GM23338 (cell line): ENCODE measurements at regions not wholly inside any gene's neighbourhood (a gene's known extent, or its start where the extent isn't known, plus 50 kb on each side); places are given as distances from the start of the nearest gene placed in this dataset.

Source experiments
- ATAC-seq: fragments of 200-7000 bp; cut with Tn5 transposase; 3 replicates; pipeline ENCODE4 v1.9.1; 2020
- DNase-seq: peaks from one replicate; pipeline ENCODE4 v3.0.0-alpha.2; 2015; ENCODE audit warnings: low spot score
- H2AFZ ChIP-seq: fragments of 200-600 bp; sonication (generic); 2 replicates; pipeline ENCODE4 v1.8.0; 2016; ENCODE audit warnings: antibody characterized with exemption, mild to moderate bottlenecking, moderate library complexity
- H3F3A ChIP-seq: fragments of 200-600 bp; sonication (generic); replicated peaks from 2 replicates; pipeline ENCODE4 v1.8.0; 2017; ENCODE audit warnings: antibody characterized with exemption, mixed run types, low read depth
- H3K27ac ChIP-seq: fragments of 200-600 bp; sonication (generic); 2 replicates; pipeline ENCODE4 v1.6.1; 2016; ENCODE audit warnings: low read depth
- H3K27me3 ChIP-seq: fragments of 200-600 bp; sonication (generic); 2 replicates; pipeline ENCODE4 v1.8.0; 2016; ENCODE audit warnings: mild to moderate bottlenecking, mixed run types, moderate library complexity; ENCODE audit not compliant: insufficient read depth
- H3K36me3 ChIP-seq: fragments of 200-600 bp; sonication (generic); 2 replicates; pipeline ENCODE4 v1.8.0; 2016; ENCODE audit warnings: mild to moderate bottlenecking; ENCODE audit not compliant: insufficient read depth
- H3K4me1 ChIP-seq: fragments of 200-600 bp; sonication (generic); 2 replicates; pipeline ENCODE4 v1.8.0; 2016; ENCODE audit warnings: mild to moderate bottlenecking, moderate library complexity; ENCODE audit not compliant: insufficient read depth
- H3K4me2 ChIP-seq: fragments of 200-600 bp; sonication (generic); 2 replicates; pipeline ENCODE4 v1.7.1; 2017; ENCODE audit warnings: mixed run types
- H3K4me3 ChIP-seq: fragments of 200-600 bp; sonication (generic); 2 replicates; pipeline ENCODE4 v1.6.1; 2016; ENCODE audit warnings: mixed run types
- H3K79me2 ChIP-seq: fragments of 200-600 bp; sonication (generic); replicated peaks from 2 replicates; pipeline ENCODE4 v1.8.0; 2017; ENCODE audit warnings: mild to moderate bottlenecking; ENCODE audit not compliant: insufficient read depth
- H3K9me2 ChIP-seq: fragments of 200-600 bp; sonication (generic); 2 replicates; pipeline ENCODE4 v1.8.0; 2017; ENCODE audit not compliant: insufficient read depth
- H4K20me1 ChIP-seq: fragments of 200-600 bp; sonication (generic); replicated peaks from 2 replicates; pipeline ENCODE4 v1.8.0; 2017; ENCODE audit warnings: mild to moderate bottlenecking; ENCODE audit not compliant: insufficient read depth
- H3K27ac Mint-ChIP-seq: 2 replicates; pipeline ENCODE4 v1.8.0; 2020; ENCODE audit warnings: inconsistent platforms, mild to moderate bottlenecking, moderate library complexity, mixed read lengths
- H3K27me3 Mint-ChIP-seq: 3 replicates; pipeline ENCODE4 v1.8.0; 2022; ENCODE audit warnings: low read depth, mild to moderate bottlenecking, moderate library complexity, mixed read lengths, inconsistent platforms; ENCODE audit not compliant: insufficient read depth, poor library complexity
- H3K36me3 Mint-ChIP-seq: 3 replicates; pipeline ENCODE4 v1.8.0; 2021; ENCODE audit warnings: low read depth, mild to moderate bottlenecking, inconsistent platforms, moderate library complexity, mixed read lengths
- H3K4me1 Mint-ChIP-seq: 3 replicates; pipeline ENCODE4 v1.8.0; 2020; ENCODE audit warnings: mild to moderate bottlenecking, inconsistent platforms, mixed read lengths
- H3K4me3 Mint-ChIP-seq: 3 replicates; pipeline ENCODE4 v1.8.0; 2021; ENCODE audit warnings: moderate library complexity, mild to moderate bottlenecking, inconsistent platforms, mixed read lengths
- H3K9me3 Mint-ChIP-seq: 3 replicates; pipeline ENCODE4 v1.8.0; 2020; ENCODE audit warnings: moderate library complexity, mild to moderate bottlenecking, inconsistent platforms, mixed read lengths
- CREB1 ChIP-seq: fragments of 250-450 bp; sonication (Bioruptor Pico); IDR thresholded peaks from 2 replicates; pipeline ENCODE4 v1.5.0; 2020; ENCODE audit warnings: low read depth, mild to moderate bottlenecking, moderate library complexity
- CTCF ChIP-seq, 2 experiments: fragments of 200-600 bp in 1 of 2; sonication (generic) in 1 of 2; conservative IDR thresholded peaks; 2 replicates each; pipeline versions ENCODE4 v1.5.1 to v1.6.1; 2016 to 2017; ENCODE audit warnings: antibody characterized with exemption in 2 of 2, low read depth in 2 of 2, mild to moderate bottlenecking in 2 of 2, moderate library complexity in 1 of 2
- ETS1 ChIP-seq: IDR thresholded peaks from 2 replicates; pipeline ENCODE4 v1.6.1; 2016; ENCODE audit warnings: antibody characterized with exemption
- EZH2 ChIP-seq: fragments of 200-600 bp; sonication (generic); IDR thresholded peaks from one replicate; pipeline ENCODE4 v1.8.0; 2017; ENCODE audit warnings: antibody characterized with exemption, mild to moderate bottlenecking, low read depth; ENCODE audit not compliant: unreplicated experiment
- EZH2phosphoT487 ChIP-seq: fragments of 200-600 bp; sonication (generic); IDR thresholded peaks from one replicate; pipeline ENCODE4 v1.8.1; 2018; ENCODE audit warnings: antibody characterized with exemption; ENCODE audit not compliant: unreplicated experiment
- JUNB ChIP-seq: IDR thresholded peaks from one replicate; pipeline ENCODE4 v1.6.1; 2016; ENCODE audit warnings: antibody characterized with exemption; ENCODE audit not compliant: unreplicated experiment
- NANOG ChIP-seq: IDR thresholded peaks from 2 replicates; pipeline ENCODE4 v1.6.1; 2016; ENCODE audit warnings: antibody characterized with exemption, borderline replicate concordance
- POLR2AphosphoS5 ChIP-seq: IDR thresholded peaks from 2 replicates; pipeline ENCODE4 v1.6.1; 2016; ENCODE audit warnings: antibody characterized with exemption, low read depth
- STAT1 ChIP-seq: IDR thresholded peaks from one replicate; pipeline ENCODE4 v1.6.1; 2016; ENCODE audit warnings: antibody characterized with exemption; ENCODE audit not compliant: unreplicated experiment
- ZNF114 ChIP-seq: fragments of 250-450 bp; sonication (Bioruptor Pico); IDR thresholded peaks from 2 replicates; pipeline ENCODE4 v1.5.0; 2020; ENCODE audit warnings: mild to moderate bottlenecking, moderate library complexity
- ZNF331 ChIP-seq: fragments of 250-450 bp; sonication (Bioruptor Pico); IDR thresholded peaks from 2 replicates; pipeline ENCODE4 v1.5.0; 2020; ENCODE audit warnings: low read depth, mild to moderate bottlenecking, moderate library complexity

- TF ChIP-seq ETS1 (no peak), EZH2phosphoT487 (no peak)
Measured at GRCh38 chr2:12577091-12577490, 139.6 kb upstream of the TRIB2 start (continued).

- no peak overlapping the region for H3K4me3 Mint-ChIP-seq
- TF ChIP-seq JUNB (no peak), STAT1 (no peak), CTCF (conservative IDR thresholded peaks at IDR 0.05; ENCODE audit: low read depth in 2 of 2) (no peak), NANOG (no peak)
- H3K36me3 ChIP-seq = no peaks in the 10 kb centered on the region
- no peak for ATAC-seq
- no peaks in the 10 kb centered on the region; the same call in 2 of the 3 replicates for H3K36me3 Mint-ChIP-seq
- DNase-seq = no peak
- H3K4me1 ChIP-seq = no peaks in the 10 kb centered on the region; the same call in 1 of the 2 replicates
- H3K9me2 ChIP-seq = peaks cover 19% of the 10 kb centered on the region; the same call in 1 of the 2 replicates
- no peak overlapping the region for H3K4me3 ChIP-seq
- no peak overlapping the region for H3K27ac ChIP-seq
- H2AFZ ChIP-seq = no peak overlapping the region
- peaks cover 4% of the 10 kb centered on the region; the same call in 1 of the 3 replicates for H3K4me1 Mint-ChIP-seq
- no peak overlapping the region for H3K27ac Mint-ChIP-seq
- H3K27me3 Mint-ChIP-seq = peaks cover 3% of the 10 kb centered on the region
- H3K79me2 ChIP-seq = no peaks in the 10 kb centered on the region
- H3K9me3 Mint-ChIP-seq = no peaks in the 10 kb centered on the region
- no peaks in the 10 kb centered on the region for H4K20me1 ChIP-seq
- H3K4me2 ChIP-seq = no peak overlapping the region
- H3F3A ChIP-seq = no peaks in the 10 kb centered on the region
- no peaks in the 10 kb centered on the region for H3K27me3 ChIP-seq
Measured at GRCh38 chr2:12577567-12578253, 139.0 kb upstream of the TRIB2 start.

- Histone ChIP-seq H3K27me3 (no peaks in the 10 kb centered on the region), H4K20me1 (no peaks in the 10 kb centered on the region), H3K27ac (no peak overlapping the region), H3K4me1 (no peaks in the 10 kb centered on the region; the same call in 1 of the 2 replicates), H3F3A (no peaks in the 10 kb centered on the region), H2AFZ (no peak overlapping the region), H3K4me2 (no peak overlapping the region), H3K36me3 (no peaks in the 10 kb centered on the region), H3K9me2 (peaks cover 19% of the 10 kb centered on the region; the same call in 1 of the 2 replicates), H3K79me2 (no peaks in the 10 kb centered on the region), H3K4me3 (no peak overlapping the region)
- no peak overlapping the region for H3K27ac Mint-ChIP-seq
- H3K27me3 Mint-ChIP-seq = peaks cover 5% of the 10 kb centered on the region
- H3K4me3 Mint-ChIP-seq = no peak overlapping the region
- H3K9me3 Mint-ChIP-seq = no peaks in the 10 kb centered on the region
- DNase-seq (no peak), ATAC-seq (no peak)
- no peaks in the 10 kb centered on the region; the same call in 2 of the 3 replicates for H3K36me3 Mint-ChIP-seq
- H3K4me1 Mint-ChIP-seq = peaks cover 4% of the 10 kb centered on the region; the same call in 1 of the 3 replicates
- TF ChIP-seq POLR2AphosphoS5 = no peak
- no peak for TF ChIP-seq STAT1
- TF ChIP-seq EZH2 = no peak
- TF ChIP-seq CREB1 = no peak
- no peak for TF ChIP-seq CTCF (conservative IDR thresholded peaks at IDR 0.05; ENCODE audit: low read depth in 2 of 2)
- TF ChIP-seq ETS1 = no peak
- TF ChIP-seq ZNF331 (CRISPR knock-in tag) = no peak
- TF ChIP-seq EZH2phosphoT487 = no peak
- no peak for TF ChIP-seq NANOG
- no peak for TF ChIP-seq ZNF114 (CRISPR knock-in tag)
Measured at GRCh38 chr2:12579018-12579417, 137.7 kb upstream of the TRIB2 start.
